NCI-H69 (cell line): ENCODE measurements at regions not wholly inside any gene's neighbourhood (a gene's known extent, or its start where the extent isn't known, plus 50 kb on each side); places are given as distances from the start of the nearest gene placed in this dataset.
"Not testable (repeated sequence)": the region's sequence is repeated elsewhere in the genome, so short reads cannot be mapped to it uniquely, and the experiment has no call there.

Source experiments
- DNase-seq: peaks from one replicate; lab custom pipeline; 2025; lab: John Stamatoyannopoulos, UW

- no peak for DNase-seq
Observed at GRCh38 chr6:4503700-4504099, 272.5 kb upstream of the CDYL start.

- DNase-seq: no peak
Observed at GRCh38 chr6:4496284-4496683, 279.9 kb upstream of the CDYL start.

GRCh38 chr6:4491501-4492260 is 284.5 kb upstream of the CDYL start:
- no peak for DNase-seq

- no peak for DNase-seq
Observed at GRCh38 chr6:4489538-4489937, 286.7 kb upstream of the CDYL start.

GRCh38 chr6:4488389-4488788 is 287.8 kb upstream of the CDYL start:
- DNase-seq: no peak

- no peak for DNase-seq
Observed at GRCh38 chr6:4487538-4487937, 288.7 kb upstream of the CDYL start.

- no peak for DNase-seq
Observed at GRCh38 chr6:4486568-4487315, 289.5 kb upstream of the CDYL start.

- no peak for DNase-seq
Observed at GRCh38 chr6:4485735-4486134, 290.5 kb upstream of the CDYL start.

- DNase-seq: no peak
Observed at GRCh38 chr6:4482461-4482860, 293.7 kb upstream of the CDYL start.

GRCh38 chr6:4480788-4481735 is 295.1 kb upstream of the CDYL start:
- no peak for DNase-seq

- DNase-seq: no peak
Observed at GRCh38 chr6:4478098-4478497, 298.1 kb upstream of the CDYL start.

- DNase-seq: no peak
Observed at GRCh38 chr6:4474810-4475209, 301.4 kb upstream of the CDYL start.

GRCh38 chr6:4472969-4473642 is 303.1 kb upstream of the CDYL start:
- DNase-seq: no peak

- DNase-seq: no peak
Observed at GRCh38 chr6:4472222-4472621, 304.0 kb upstream of the CDYL start.

- DNase-seq: not testable (repeated sequence)
Observed at GRCh38 chr6:4471515-4471914, 304.7 kb upstream of the CDYL start.

- DNase-seq: no peak
Observed at GRCh38 chr6:4470698-4471210, 305.4 kb upstream of the CDYL start.

- peak; percentile 45 for DNase-seq
Observed at GRCh38 chr6:4466769-4467480, 309.3 kb upstream of the CDYL start.

- peak; percentile 64 for DNase-seq
Observed at GRCh38 chr6:4466261-4466660, 309.9 kb upstream of the CDYL start.

GRCh38 chr6:4464638-4465037 is 311.6 kb upstream of the CDYL start:
- DNase-seq: no peak

- no peak for DNase-seq
Observed at GRCh38 chr6:4463236-4463635, 313.0 kb upstream of the CDYL start.
